Heart right ventricle (tissue), 16 donors: ENCODE measurements at regions not wholly inside any gene's neighbourhood (a gene's known extent, or its start where the extent isn't known, plus 50 kb on each side); places are given as distances from the start of the nearest gene placed in this dataset.

Experiments
- ATAC-seq, 8 donors: fragments of 200-7000 bp; cut with Tn5 transposase; one replicate each; pipeline ENCODE4 v1.9.1; 2020; ENCODE audit warnings: mild to moderate bottlenecking in 8 of 8, moderate library complexity in 8 of 8, moderate number of reproducible peaks in 1 of 8
- DNase-seq, 2 donors: peaks; one replicate each; pipeline ENCODE4 v3.0.0-alpha.2; 2020
- H3K27ac ChIP-seq, 10 donors: fragments of 200-600 bp; sonication (generic) in 2 of 10; one replicate each; pipeline versions ENCODE4 v1.5.0 to v1.8.0; 2020 to 2022; ENCODE audit warnings: mild to moderate bottlenecking in 3 of 10
- H3K27me3 ChIP-seq, 7 donors: fragments of 200-600 bp; one replicate each; pipeline ENCODE4 v1.8.0; 2021 to 2022; ENCODE audit warnings: mild to moderate bottlenecking in 2 of 7
- H3K36me3 ChIP-seq, 9 donors: fragments of 200-600 bp; sonication (generic) in 1 of 9; one replicate each; pipeline versions ENCODE4 v1.5.0 to v1.8.0; 2020 to 2022; ENCODE audit warnings: mild to moderate bottlenecking in 2 of 9
- H3K4me1 ChIP-seq, 9 donors: fragments of 200-600 bp; sonication (generic) in 1 of 9; one replicate each; pipeline versions ENCODE4 v1.5.0 to v1.8.0; 2020 to 2022; ENCODE audit warnings: mild to moderate bottlenecking in 4 of 9
- H3K4me3 ChIP-seq, 10 donors: fragments of 200-600 bp; sonication (generic) in 2 of 10; one replicate each; pipeline versions ENCODE4 v1.5.0 to v1.8.0; 2020 to 2022; ENCODE audit warnings: mild to moderate bottlenecking in 7 of 10, moderate library complexity in 2 of 10
- H3K9me3 ChIP-seq, 11 donors: fragments of 200-600 bp in 10 of 11; sonication (generic) in 2 of 11; one replicate each; pipeline versions ENCODE4 v1.5.0 to v1.8.0; 2013 to 2022; ENCODE audit warnings: mild to moderate bottlenecking in 2 of 11, control low read depth in 1 of 11, moderate library complexity in 1 of 11
- CTCF ChIP-seq, 9 donors: fragments of 200-600 bp; sonication (generic) in 2 of 9; IDR thresholded peaks; one replicate each; pipeline versions ENCODE4 v1.5.0 to v1.8.0; 2021 to 2022; ENCODE audit warnings: antibody characterized with exemption in 9 of 9, mild to moderate bottlenecking in 5 of 9, moderate library complexity in 1 of 9
- WGBS, 2 donors: extraction: QIAGEN DNeasy Blood & Tissue Kit; methylation state at CpG; one replicate each; pipeline ENCODE4 v1.1.7; 2013; ENCODE audit warnings: inconsistent platforms in 1 of 2; 5-methylcytosine and 5-hydroxymethylcytosine counted together
- intact Hi-C, 10 donors: fragments of 100-400 bp; cut with DNase I; formaldehyde crosslinking; loops; one replicate each; pipeline versions ENCODE4 v1.11.1 to v1.14.2; 2022
- donor health status: Arrhythmogenic right ventricular cardiomyopathy.
- donor health status: ischemic (EF 13 %, LVEDD 7.1; RV severe dilation, severe dysfunction).
- donor health status: healthy with polysubstance abuse.
- donor health status: DM: no; HTN: yes; CAD: no.
- donor health status: DM: no; HTN: no; CAD: no.
- donor health status: ischemic (EF 25% LVEDD 6.9; RV normal size, moderate dysfunction).
- donor health status: ischemic (EF 25% LVEDD 5.7; RV mildly dilated, moderate dysfunction).
- donor health status: healthy.
- donor health status: DM: yes; HTN: yes; CAD: no.
- donor health status: Ischemic cardiomyopathy.
- donor health status: ischemic (EF 35%, LVEDD 5.7; RV mildly dilated, moderate dysfunction).
- donor health status: nonischemic (EF 11% LVEDD 7.7; RV severe dilation, severe dysfunction).
- donor health status: DM: yes; HTN: yes; CAD: no.
- donor health status: PGD.
- donor health status: ischemic (EF 29% LVEDD 5.4; RV normal size, mild dysfunction).
- donor health status: nonischemic (EF 23%, LVEDD 6.1; RV moderate dilation, normal function).

DNA sequence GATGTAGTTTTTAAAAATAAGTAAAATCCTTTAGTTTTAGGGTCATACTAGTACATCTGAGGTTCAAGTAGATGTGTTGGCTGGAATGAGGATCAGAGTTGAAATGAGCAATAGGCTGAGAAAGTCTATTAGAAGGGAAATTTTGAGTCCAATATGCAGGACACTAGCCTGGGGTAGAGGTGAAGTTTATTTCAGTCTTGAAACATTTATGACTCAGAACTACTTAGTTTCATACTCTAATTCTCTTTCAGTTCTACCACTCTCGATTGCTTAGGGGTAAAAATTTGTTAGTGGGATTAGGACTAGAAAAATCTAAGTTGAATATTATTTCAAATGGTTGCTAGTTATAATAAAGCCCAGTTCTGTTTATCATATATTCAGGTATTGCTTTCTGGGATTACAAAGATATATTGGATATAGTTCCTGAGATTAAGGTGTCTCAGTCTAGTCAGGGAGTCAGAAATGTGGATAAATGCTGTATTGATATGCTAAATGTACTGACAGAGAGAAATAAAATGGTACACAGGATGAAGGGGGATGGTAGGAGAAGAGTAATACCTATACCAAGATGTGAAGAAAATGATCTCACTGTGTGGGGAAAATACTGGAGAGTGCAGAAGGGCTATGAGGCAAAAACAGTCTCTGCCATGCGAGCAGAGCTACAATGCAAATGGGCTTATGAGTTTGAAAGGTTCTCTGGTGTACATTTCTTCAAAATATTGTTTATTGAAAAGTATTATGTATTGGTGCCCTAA, 395.8 kb upstream of the FBXO33 start:
- H3K36me3 ChIP-seq, result no peaks in the 10 kb centered on the region
- no peaks in the 10 kb centered on the region for H3K27me3 ChIP-seq
- H3K4me3 ChIP-seq, result no peak overlapping the region
- intact Hi-C loops, result no loop called here
- H3K9me3 ChIP-seq, result no peaks in the 10 kb centered on the region
- ATAC-seq (no peak), DNase-seq (no peak)
- 73 to 78% methylated on average over 2 of the region's 2 CpGs for WGBS, 2 donors
- H3K27ac ChIP-seq, result no peak overlapping the region
- H3K4me1 ChIP-seq, result no peaks in the 10 kb centered on the region
- TF ChIP-seq CTCF (IDR thresholded peaks at IDR 0.05), result no peak

DNA sequence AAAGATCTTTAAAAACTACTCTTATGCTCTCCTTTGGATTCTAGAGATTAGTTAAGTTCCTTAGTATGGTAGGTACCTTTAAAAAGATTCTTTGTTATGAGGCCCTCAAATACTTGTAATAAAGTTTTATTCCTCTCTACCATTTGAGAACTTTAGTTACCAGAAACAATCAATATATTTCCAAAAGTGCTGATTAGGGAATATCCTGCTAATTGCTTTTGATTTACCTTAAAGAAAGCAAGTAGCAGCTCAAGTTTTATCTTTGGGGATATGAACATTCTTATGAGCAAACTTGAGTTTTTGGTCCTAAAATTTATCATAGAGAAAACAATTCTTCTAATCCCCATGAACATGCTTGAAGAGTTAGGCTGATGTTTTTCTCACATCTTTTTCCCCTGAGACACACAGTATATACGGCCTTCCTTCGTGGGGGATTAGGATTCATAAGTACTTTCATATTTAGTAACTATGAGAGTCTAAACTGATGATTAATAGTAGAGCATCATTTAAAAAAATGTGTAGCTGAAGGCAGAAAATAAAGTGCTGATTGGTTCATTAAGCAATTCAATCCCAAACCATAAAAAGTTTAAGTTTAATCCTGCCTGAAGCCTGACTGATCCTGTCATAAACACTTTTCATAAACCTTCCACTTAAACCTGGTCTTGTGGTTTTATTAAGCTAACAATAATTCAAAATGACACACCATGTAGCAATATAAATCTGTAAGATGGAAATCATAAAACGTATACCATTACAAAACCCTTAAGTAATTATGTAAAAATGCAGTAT, 380.5 kb upstream of the FBXO33 start:
- WGBS, 2 donors, result 59 to 67% methylated on average over 3 of the region's 3 CpGs
- H3K27me3 ChIP-seq, result no peaks in the 10 kb centered on the region
- no peaks in the 10 kb centered on the region for H3K4me1 ChIP-seq
- no peak for DNase-seq
- no peaks in the 10 kb centered on the region for H3K9me3 ChIP-seq
- no peak overlapping the region for H3K27ac ChIP-seq
- H3K36me3 ChIP-seq, result no peaks in the 10 kb centered on the region
- intact Hi-C loops, result no loop called here
- no peak for TF ChIP-seq CTCF (IDR thresholded peaks at IDR 0.05)
- ATAC-seq, result no peak
- no peak overlapping the region for H3K4me3 ChIP-seq

DNA sequence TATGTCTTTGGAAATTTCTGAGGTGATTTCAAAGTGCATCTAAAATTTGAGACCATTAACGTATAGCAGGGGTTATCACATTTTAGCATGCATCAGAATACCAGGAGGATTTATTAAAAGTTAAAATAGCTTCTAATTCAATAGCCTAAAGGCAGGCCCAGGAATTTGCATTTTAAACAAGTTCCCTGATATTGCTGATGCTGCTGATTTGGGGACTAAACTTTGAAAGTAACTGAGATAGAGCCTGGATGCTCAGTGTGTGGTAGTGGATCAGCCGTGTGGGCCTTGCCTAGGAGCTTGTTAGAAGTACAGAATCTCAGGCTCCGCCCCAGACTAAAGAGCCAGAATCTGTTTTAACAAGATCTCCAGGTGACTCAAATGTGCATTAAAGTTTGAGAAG, 375.0 kb upstream of the FBXO33 start:
- Histone ChIP-seq H3K27me3 (no peaks in the 10 kb centered on the region), H3K4me3 (no peak overlapping the region), H3K4me1 (no peaks in the 10 kb centered on the region), H3K9me3 (no peaks in the 10 kb centered on the region), H3K36me3 (no peaks in the 10 kb centered on the region), H3K27ac (no peak overlapping the region)
- no peak for TF ChIP-seq CTCF (IDR thresholded peaks at IDR 0.05)
- WGBS, 2 donors, result 83 to 85% methylated on average over 3 of the region's 3 CpGs
- DNase-seq (no peak), ATAC-seq (no peak)
- intact Hi-C loops, result no loop called here

DNA sequence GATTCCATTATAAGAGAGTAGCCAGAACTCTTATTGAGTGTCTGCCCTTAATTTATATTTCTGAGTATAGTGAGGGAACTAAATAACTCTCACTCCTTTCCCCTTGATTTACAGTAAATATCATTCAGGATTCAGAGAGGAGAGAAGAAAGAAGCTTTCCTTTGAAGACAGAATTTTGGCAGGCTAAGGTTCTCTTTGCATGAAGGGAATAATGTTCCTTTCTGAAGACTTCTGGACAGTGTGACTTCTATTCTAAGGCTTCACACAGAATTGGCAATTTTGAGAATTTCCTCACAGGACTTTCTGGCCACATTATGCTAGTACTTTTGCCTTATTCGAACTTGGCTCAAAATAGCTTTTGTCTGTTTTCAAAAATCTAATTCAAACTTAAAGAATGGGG, 352.2 kb upstream of the FBXO33 start:
- no peaks in the 10 kb centered on the region for H3K27me3 ChIP-seq
- H3K36me3 ChIP-seq, result no peaks in the 10 kb centered on the region
- TF ChIP-seq CTCF (IDR thresholded peaks at IDR 0.05), result no peak
- ATAC-seq (no peak), DNase-seq (no peak)
- H3K9me3 ChIP-seq, result peaks cover 0 to 6% (median 0%) of the 10 kb centered on the region in 11 donors
- 63 to 69% methylated on average over 1 of the region's 1 CpG for WGBS, 2 donors
- H3K4me3 ChIP-seq, result no peak overlapping the region
- no peak overlapping the region for H3K27ac ChIP-seq
- no peaks in the 10 kb centered on the region for H3K4me1 ChIP-seq
- intact Hi-C loops, result no loop called here
